WTC11 (cell line): ENCODE measurements at regions not wholly inside any gene's neighbourhood (a gene's known extent, or its start where the extent isn't known, plus 50 kb on each side); places are given as distances from the start of the nearest gene placed in this dataset.

ENCODE experiments used
- ATAC-seq: fragments of 200-7000 bp; cut with Tn5 transposase; 2 replicates; pipeline ENCODE4 v1.10.0; 2021; ENCODE audit warnings: mild to moderate bottlenecking, moderate library complexity
- CTCF ChIA-PET: fragments of 300-600 bp; sonication (Branson Sonifier 250); formaldehyde crosslinking; loops from one replicate; lab custom pipeline; 2021; ENCODE audit warnings: antibody characterized with exemption; lab: Charles Lee
- POLR2A ChIA-PET: fragments of 350-600 bp; sonication (Branson Sonifier 250); formaldehyde crosslinking; loops from one replicate; lab custom pipeline; 2021; ENCODE audit warnings: antibody characterized with exemption; lab: Charles Lee
- DNase-seq: peaks from one replicate; pipeline ENCODE4 v3.0.0; 2021; ENCODE audit warnings: low spot score
- H3K27ac Mint-ChIP-seq: 2 replicates; pipeline ENCODE4 v1.8.0; 2021; ENCODE audit warnings: mixed read lengths
- H3K27me3 Mint-ChIP-seq: 2 replicates; pipeline ENCODE4 v1.8.0; 2021; ENCODE audit warnings: low read depth, mild to moderate bottlenecking, moderate library complexity, mixed read lengths
- H3K36me3 Mint-ChIP-seq: 2 replicates; pipeline ENCODE4 v1.8.0; 2021; ENCODE audit warnings: mixed read lengths
- H3K4me1 Mint-ChIP-seq: 2 replicates; pipeline ENCODE4 v1.8.0; 2022; ENCODE audit warnings: mixed read lengths
- H3K4me3 Mint-ChIP-seq: 2 replicates; pipeline ENCODE4 v1.8.0; 2021; ENCODE audit warnings: mild to moderate bottlenecking, moderate library complexity, mixed read lengths
- H3K9me3 Mint-ChIP-seq: 2 replicates; pipeline ENCODE4 v1.8.0; 2021; ENCODE audit warnings: mixed read lengths
- ATF1 ChIP-seq: sonication (generic); formaldehyde crosslinking; IDR thresholded peaks from 2 replicates; pipeline ENCODE4 v1.8.1; 2023; ENCODE audit warnings: mild to moderate bottlenecking, moderate library complexity, missing genetic modification reagents
- ATF3 ChIP-seq: sonication (generic); formaldehyde crosslinking; conservative IDR thresholded peaks from 2 replicates; pipeline ENCODE4 v1.8.1; 2022; ENCODE audit warnings: mild to moderate bottlenecking, missing genetic modification reagents
- E2F4 ChIP-seq: sonication (generic); formaldehyde crosslinking; IDR thresholded peaks from 2 replicates; pipeline ENCODE4 v1.8.1; 2022; ENCODE audit warnings: low read depth, mild to moderate bottlenecking, moderate library complexity, missing genetic modification reagents, borderline replicate concordance
- E2F5 ChIP-seq: sonication (generic); formaldehyde crosslinking; IDR thresholded peaks from 2 replicates; pipeline ENCODE4 v1.8.1; 2022; ENCODE audit warnings: mild to moderate bottlenecking, moderate library complexity, missing genetic modification reagents
- ERG ChIP-seq: fragments of 250-450 bp; sonication (Bioruptor Pico); IDR thresholded peaks from 2 replicates; pipeline ENCODE4 v1.8.0; 2021; ENCODE audit warnings: mild to moderate bottlenecking
- GABPB1 ChIP-seq: sonication (generic); formaldehyde crosslinking; IDR thresholded peaks from 2 replicates; pipeline ENCODE4 v1.8.1; 2023; ENCODE audit warnings: mild to moderate bottlenecking, missing genetic modification reagents
- HMGA2 ChIP-seq: fragments of 250-450 bp; sonication (Bioruptor Pico); IDR thresholded peaks from 2 replicates; pipeline ENCODE4 v1.4.0; 2021; ENCODE audit warnings: mild to moderate bottlenecking, moderate library complexity
- KAT7 ChIP-seq: sonication (generic); formaldehyde crosslinking; IDR thresholded peaks from 2 replicates; pipeline ENCODE4 v1.8.1; 2023; ENCODE audit warnings: missing genetic modification reagents, mild to moderate bottlenecking, borderline replicate concordance
- NFE2L1 ChIP-seq: sonication (generic); formaldehyde crosslinking; IDR thresholded peaks from 2 replicates; pipeline ENCODE4 v1.8.1; 2023; ENCODE audit warnings: missing genetic modification reagents
- PRRX2 ChIP-seq: fragments of 250-450 bp; sonication (Bioruptor Pico); IDR thresholded peaks from 2 replicates; pipeline ENCODE4 v1.8.0; 2021; ENCODE audit warnings: mild to moderate bottlenecking
- RORB ChIP-seq: fragments of 250-450 bp; sonication (Bioruptor Pico); IDR thresholded peaks from 2 replicates; pipeline ENCODE4 v1.9.0; 2021; ENCODE audit warnings: mild to moderate bottlenecking
- TEAD4 ChIP-seq: sonication (generic); formaldehyde crosslinking; IDR thresholded peaks from 2 replicates; pipeline ENCODE4 v1.8.0; 2022; ENCODE audit warnings: mild to moderate bottlenecking, missing genetic modification reagents
- ZNF263 ChIP-seq: sonication (generic); formaldehyde crosslinking; IDR thresholded peaks from 2 replicates; pipeline ENCODE4 v1.8.1; 2022; ENCODE audit warnings: low read depth, mild to moderate bottlenecking, moderate library complexity, missing genetic modification reagents
- ZNF317 ChIP-seq: sonication (generic); formaldehyde crosslinking; IDR thresholded peaks from 2 replicates; pipeline ENCODE4 v1.8.1; 2023; ENCODE audit warnings: low read depth, mild to moderate bottlenecking, moderate library complexity, missing genetic modification reagents, borderline replicate concordance
- ZNF425 ChIP-seq: fragments of 250-450 bp; sonication (Bioruptor Pico); conservative IDR thresholded peaks from 2 replicates; pipeline ENCODE4 v1.9.0; 2021; ENCODE audit warnings: mild to moderate bottlenecking
- TF ChIP-seq, protein P1 (sequence below): fragments of 250-450 bp; sonication (Bioruptor Pico); IDR thresholded peaks from 2 replicates; pipeline ENCODE4 v1.9.0; 2021; ENCODE audit warnings: mild to moderate bottlenecking
- TF ChIP-seq, protein P2 (sequence below): sonication (generic); formaldehyde crosslinking; IDR thresholded peaks from 2 replicates; pipeline ENCODE4 v1.8.1; 2023; ENCODE audit warnings: mild to moderate bottlenecking, moderate library complexity, missing genetic modification reagents
- TF ChIP-seq, protein P3 (sequence below): sonication (generic); formaldehyde crosslinking; IDR thresholded peaks from 2 replicates; pipeline ENCODE4 v1.8.1; 2023; ENCODE audit warnings: mild to moderate bottlenecking, missing genetic modification reagents, borderline replicate concordance
- TF ChIP-seq, protein P4 (sequence below): fragments of 200-600 bp; IDR thresholded peaks from 2 replicates; pipeline ENCODE4 v1.8.0; 2022; ENCODE audit warnings: antibody characterized with exemption

GRCh38 chr4:81802285-81802846 is 330.7 kb upstream of the RASGEF1B start (continued):
- TF ChIP-seq ZNF425 (CRISPR knock-in tag), result no peak
- TF ChIP-seq ZNF317 (CRISPR knock-in tag), result no peak
- TF ChIP-seq ATF1, result no peak
- TF ChIP-seq ATF3 (CRISPR knock-in tag), result no peak
- no peak for TF ChIP-seq HMGA2 (CRISPR knock-in tag)
- TF ChIP-seq, protein P1, sequence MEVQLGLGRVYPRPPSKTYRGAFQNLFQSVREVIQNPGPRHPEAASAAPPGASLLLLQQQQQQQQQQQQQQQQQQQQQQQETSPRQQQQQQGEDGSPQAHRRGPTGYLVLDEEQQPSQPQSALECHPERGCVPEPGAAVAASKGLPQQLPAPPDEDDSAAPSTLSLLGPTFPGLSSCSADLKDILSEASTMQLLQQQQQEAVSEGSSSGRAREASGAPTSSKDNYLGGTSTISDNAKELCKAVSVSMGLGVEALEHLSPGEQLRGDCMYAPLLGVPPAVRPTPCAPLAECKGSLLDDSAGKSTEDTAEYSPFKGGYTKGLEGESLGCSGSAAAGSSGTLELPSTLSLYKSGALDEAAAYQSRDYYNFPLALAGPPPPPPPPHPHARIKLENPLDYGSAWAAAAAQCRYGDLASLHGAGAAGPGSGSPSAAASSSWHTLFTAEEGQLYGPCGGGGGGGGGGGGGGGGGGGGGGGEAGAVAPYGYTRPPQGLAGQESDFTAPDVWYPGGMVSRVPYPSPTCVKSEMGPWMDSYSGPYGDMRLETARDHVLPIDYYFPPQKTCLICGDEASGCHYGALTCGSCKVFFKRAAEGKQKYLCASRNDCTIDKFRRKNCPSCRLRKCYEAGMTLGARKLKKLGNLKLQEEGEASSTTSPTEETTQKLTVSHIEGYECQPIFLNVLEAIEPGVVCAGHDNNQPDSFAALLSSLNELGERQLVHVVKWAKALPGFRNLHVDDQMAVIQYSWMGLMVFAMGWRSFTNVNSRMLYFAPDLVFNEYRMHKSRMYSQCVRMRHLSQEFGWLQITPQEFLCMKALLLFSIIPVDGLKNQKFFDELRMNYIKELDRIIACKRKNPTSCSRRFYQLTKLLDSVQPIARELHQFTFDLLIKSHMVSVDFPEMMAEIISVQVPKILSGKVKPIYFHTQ (CRISPR knock-in tag), result no peak
- TF ChIP-seq, protein P2, sequence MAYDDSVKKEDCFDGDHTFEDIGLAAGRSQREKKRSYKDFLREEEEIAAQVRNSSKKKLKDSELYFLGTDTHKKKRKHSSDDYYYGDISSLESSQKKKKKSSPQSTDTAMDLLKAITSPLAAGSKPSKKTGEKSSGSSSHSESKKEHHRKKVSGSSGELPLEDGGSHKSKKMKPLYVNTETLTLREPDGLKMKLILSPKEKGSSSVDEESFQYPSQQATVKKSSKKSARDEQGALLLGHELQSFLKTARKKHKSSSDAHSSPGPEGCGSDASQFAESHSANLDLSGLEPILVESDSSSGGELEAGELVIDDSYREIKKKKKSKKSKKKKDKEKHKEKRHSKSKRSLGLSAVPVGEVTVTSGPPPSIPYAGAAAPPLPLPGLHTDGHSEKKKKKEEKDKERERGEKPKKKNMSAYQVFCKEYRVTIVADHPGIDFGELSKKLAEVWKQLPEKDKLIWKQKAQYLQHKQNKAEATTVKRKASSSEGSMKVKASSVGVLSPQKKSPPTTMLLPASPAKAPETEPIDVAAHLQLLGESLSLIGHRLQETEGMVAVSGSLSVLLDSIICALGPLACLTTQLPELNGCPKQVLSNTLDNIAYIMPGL (CRISPR knock-in tag), result no peak
- TF ChIP-seq, protein P3, sequence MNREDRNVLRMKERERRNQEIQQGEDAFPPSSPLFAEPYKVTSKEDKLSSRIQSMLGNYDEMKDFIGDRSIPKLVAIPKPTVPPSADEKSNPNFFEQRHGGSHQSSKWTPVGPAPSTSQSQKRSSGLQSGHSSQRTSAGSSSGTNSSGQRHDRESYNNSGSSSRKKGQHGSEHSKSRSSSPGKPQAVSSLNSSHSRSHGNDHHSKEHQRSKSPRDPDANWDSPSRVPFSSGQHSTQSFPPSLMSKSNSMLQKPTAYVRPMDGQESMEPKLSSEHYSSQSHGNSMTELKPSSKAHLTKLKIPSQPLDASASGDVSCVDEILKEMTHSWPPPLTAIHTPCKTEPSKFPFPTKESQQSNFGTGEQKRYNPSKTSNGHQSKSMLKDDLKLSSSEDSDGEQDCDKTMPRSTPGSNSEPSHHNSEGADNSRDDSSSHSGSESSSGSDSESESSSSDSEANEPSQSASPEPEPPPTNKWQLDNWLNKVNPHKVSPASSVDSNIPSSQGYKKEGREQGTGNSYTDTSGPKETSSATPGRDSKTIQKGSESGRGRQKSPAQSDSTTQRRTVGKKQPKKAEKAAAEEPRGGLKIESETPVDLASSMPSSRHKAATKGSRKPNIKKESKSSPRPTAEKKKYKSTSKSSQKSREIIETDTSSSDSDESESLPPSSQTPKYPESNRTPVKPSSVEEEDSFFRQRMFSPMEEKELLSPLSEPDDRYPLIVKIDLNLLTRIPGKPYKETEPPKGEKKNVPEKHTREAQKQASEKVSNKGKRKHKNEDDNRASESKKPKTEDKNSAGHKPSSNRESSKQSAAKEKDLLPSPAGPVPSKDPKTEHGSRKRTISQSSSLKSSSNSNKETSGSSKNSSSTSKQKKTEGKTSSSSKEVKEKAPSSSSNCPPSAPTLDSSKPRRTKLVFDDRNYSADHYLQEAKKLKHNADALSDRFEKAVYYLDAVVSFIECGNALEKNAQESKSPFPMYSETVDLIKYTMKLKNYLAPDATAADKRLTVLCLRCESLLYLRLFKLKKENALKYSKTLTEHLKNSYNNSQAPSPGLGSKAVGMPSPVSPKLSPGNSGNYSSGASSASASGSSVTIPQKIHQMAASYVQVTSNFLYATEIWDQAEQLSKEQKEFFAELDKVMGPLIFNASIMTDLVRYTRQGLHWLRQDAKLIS (CRISPR knock-in tag), result no peak
- no peak for TF ChIP-seq NFE2L1 (CRISPR knock-in tag)
- no peak for TF ChIP-seq E2F5 (CRISPR knock-in tag)

- no peaks in the 10 kb centered on the region for H3K27me3 Mint-ChIP-seq
- no peak for TF ChIP-seq ERG (CRISPR knock-in tag)
- no peak for TF ChIP-seq E2F4 (CRISPR knock-in tag)
- TF ChIP-seq, protein P4, sequence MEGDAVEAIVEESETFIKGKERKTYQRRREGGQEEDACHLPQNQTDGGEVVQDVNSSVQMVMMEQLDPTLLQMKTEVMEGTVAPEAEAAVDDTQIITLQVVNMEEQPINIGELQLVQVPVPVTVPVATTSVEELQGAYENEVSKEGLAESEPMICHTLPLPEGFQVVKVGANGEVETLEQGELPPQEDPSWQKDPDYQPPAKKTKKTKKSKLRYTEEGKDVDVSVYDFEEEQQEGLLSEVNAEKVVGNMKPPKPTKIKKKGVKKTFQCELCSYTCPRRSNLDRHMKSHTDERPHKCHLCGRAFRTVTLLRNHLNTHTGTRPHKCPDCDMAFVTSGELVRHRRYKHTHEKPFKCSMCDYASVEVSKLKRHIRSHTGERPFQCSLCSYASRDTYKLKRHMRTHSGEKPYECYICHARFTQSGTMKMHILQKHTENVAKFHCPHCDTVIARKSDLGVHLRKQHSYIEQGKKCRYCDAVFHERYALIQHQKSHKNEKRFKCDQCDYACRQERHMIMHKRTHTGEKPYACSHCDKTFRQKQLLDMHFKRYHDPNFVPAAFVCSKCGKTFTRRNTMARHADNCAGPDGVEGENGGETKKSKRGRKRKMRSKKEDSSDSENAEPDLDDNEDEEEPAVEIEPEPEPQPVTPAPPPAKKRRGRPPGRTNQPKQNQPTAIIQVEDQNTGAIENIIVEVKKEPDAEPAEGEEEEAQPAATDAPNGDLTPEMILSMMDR, result no peak
- no peak for TF ChIP-seq NFE2L1 (CRISPR knock-in tag)
- TF ChIP-seq TEAD4 (CRISPR knock-in tag), result no peak
- TF ChIP-seq ZNF263, result no peak
- no peak for TF ChIP-seq KAT7
- TF ChIP-seq GABPB1, result no peak
- TF ChIP-seq PRRX2 (CRISPR knock-in tag), result no peak
- no peak for TF ChIP-seq RORB
These were observed 327.7 kb upstream of the RASGEF1B start for GRCh38 chr4:81799371-81799770.

More at GRCh38 chr4:81799371-81799770, 327.7 kb upstream of the RASGEF1B start:
- H3K4me1 Mint-ChIP-seq, result 0 out of 2 replicates have a peak, but pooled peaks cover 3% of the 10 kb centered on the region
- ChIA-PET POLR2A (no interaction called here), CTCF (no interaction called here)
- no peak overlapping the region for H3K27ac Mint-ChIP-seq
- peaks cover 15% of the 10 kb centered on the region for H3K36me3 Mint-ChIP-seq
- no peak for DNase-seq
- H3K4me3 Mint-ChIP-seq, result no peak overlapping the region
- no peak for ATAC-seq
- H3K9me3 Mint-ChIP-seq, result peaks cover 19% of the 10 kb centered on the region
